CD4-positive, alpha-beta T cell treated with Interleukin-4 for 4 hours (primary cell): ENCODE measurements at regions not wholly inside any gene's neighbourhood (a gene's known extent, or its start where the extent isn't known, plus 50 kb on each side); places are given as distances from the start of the nearest gene placed in this dataset.
"Not testable (repeated sequence)": the region's sequence is repeated elsewhere in the genome, so short reads cannot be mapped to it uniquely, and the experiment has no call there.

Experiments
- DNase-seq: peaks from one replicate; pipeline ENCODE4 v3.0.0-alpha.2; 2020

DNA sequence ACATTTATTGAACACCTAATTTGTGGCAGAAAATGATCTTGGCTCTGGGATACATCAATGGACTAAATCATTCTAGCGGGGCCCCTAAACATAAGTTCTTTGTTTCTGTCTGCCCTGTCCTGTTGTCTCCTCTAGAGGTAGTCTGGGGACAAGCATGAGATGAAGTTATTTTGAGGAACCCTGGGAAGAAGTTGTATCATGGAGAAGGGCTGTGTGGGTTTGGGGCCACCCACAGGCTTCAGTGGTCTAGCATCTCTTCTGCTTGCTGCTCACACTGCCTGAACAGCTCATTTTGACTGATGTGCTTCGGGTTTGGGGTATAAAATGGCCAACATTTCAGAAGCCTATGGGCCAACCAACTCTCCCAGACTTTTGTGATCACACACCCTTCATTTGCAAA lies 50.3 kb upstream of the OSBPL11 start:
- no peak for DNase-seq

DNA sequence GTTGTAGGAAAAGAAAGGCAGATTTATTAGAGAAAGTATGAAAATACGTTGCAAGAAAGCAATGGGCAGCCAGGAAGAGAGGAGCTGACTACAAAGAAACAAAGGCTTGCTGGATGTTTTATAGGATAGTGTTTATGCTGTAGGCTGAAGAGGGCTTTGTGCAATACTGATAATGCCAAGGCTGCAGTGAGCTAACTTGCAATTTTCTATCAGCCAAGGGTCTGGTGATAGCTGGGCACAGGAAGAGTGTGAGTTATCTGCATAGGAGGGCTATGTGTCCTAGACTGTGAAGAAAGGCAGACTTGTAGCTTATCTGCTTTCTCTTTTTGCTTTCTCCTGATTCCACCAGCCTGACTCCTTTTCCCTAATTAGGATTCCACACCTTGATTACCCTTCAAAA lies 51.3 kb upstream of the OSBPL11 start:
- no peak for DNase-seq

- DNase-seq = no peak
These were observed 52.2 kb upstream of the OSBPL11 start for GRCh38 chr3:125647318-125648014.

- no peak for DNase-seq
These were observed 55.9 kb upstream of the OSBPL11 start for GRCh38 chr3:125651244-125651643.

DNA sequence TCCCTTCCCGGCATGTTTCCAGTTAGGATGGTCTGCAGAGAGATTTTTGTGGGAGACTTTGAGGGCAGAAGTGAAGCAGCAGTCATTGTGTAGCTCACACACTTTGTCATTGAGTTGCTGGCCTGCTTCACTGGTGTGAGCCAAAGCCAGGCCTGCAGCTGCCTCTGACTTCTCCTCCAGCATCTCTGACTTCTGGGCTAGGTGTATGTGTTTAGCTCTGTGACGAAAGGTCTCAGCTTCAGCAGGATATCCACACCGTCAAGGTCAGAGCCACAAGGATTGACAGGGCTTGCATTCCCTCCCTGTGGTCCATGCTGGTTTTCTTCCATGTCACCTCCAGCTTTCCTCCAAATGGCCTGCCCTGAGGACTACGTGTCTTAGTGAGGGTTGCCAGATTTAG lies 57.1 kb upstream of the OSBPL11 start:
- no peak for DNase-seq

GRCh38 chr3:125654526-125654925 lies 59.2 kb upstream of the OSBPL11 start:
- DNase-seq = no peak

DNA sequence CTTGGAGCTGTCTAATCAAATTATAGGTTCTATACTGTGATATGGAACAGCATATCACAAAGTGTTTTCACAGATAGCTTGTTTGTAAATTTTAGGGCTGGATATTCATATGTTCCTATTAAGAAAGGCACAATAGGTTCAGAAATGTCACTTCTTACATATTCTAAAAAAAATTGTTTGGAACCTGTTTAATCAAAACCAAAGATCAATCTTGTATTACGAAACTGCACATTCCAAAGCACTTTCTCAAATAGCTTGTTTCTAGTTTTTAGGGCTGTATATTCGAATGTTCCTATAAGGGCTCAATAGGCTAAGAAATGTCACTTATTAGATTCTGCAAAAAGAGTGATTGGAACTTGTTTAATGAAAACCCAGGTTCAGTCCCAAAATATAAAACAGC lies 67.4 kb upstream of the OSBPL11 start:
- no peak for DNase-seq

DNA sequence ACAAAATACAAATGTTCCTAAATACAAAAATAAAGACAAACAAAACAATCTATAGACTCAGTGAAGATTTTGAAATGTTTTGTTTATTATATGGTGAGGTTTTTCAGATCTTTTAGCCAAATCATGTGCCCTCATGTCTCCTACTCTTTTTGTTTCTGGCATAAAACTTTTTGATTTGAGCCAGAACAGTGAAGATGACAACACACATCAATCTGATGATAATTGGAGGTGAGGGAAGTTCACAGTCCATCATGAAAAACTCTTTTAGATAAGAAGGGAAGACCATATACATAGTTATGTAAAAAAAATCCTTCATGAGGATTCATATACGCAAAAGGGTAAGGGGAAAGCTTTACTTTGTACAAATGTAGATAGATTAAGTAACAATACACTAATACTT lies 75.1 kb upstream of the OSBPL11 start:
- DNase-seq = no peak

GRCh38 chr3:125670945-125671344 lies 75.6 kb upstream of the OSBPL11 start:
- peak; percentile 22 for DNase-seq

DNA sequence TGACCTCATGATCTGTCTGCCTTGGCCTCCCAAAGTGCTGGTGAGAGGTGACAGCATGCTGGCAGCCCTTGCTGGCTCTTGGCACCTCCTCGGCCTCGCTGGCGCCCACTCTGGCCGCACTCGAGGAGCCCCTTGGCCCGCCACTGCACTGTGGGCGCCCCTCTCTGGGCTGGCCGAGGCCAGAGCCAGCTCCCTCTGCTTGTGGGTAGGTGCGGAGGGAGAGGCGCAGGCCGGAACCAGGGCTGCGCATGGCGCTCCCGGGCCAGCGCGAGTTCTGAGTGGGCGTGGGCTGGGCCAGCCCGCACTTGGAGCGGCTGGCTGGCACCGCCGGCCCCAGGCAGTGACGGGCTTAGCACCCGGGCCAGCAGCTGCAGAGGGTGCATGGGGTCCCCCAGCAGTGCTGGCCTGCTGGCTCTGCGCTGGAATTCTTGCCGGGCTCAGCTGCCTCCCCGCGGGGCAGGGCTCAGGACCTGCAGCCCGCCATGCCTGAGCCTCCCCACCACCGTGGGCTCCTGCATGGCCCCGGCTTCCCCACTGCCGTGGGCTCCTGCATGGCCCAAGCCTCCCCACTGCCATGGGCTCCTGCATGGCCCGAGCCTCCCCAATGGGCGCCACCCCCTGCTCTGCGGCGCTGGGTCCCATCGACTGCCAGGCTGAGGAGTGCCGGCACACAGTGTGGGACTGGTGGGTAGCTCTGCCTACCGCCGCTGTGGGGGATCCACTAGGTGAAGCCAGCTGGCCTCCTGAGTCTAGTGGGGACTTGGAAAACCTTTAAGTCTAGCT lies 76.4 kb upstream of the OSBPL11 start:
- no peak for DNase-seq

- no peak for DNase-seq
These were observed 80.5 kb upstream of the OSBPL11 start for GRCh38 chr3:125675791-125676190.

GRCh38 chr3:125679258-125679657 lies 84.0 kb upstream of the OSBPL11 start:
- no peak for DNase-seq

DNA sequence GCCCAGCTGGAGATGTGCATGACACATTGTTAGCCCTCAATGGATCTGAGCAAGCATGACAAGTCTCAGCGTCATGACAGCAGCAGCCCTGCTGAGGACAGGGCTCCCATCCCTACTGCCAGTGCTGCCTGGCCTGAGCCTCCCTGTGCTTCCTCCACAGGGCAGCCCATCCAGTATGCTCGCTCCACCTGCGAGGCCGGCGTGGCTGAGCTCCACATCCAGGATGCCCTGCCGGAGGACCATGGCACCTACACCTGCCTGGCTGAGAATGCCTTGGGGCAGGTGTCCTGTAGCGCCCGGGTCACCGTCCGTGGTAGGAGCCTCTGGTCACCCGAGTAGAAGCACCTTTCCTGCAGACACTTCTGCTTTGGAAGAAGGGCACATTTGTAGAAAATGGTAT lies 85.8 kb upstream of the OSBPL11 start:
- DNase-seq = no peak

- not testable (repeated sequence) for DNase-seq
These were observed 86.6 kb upstream of the OSBPL11 start for GRCh38 chr3:125681906-125682305.

DNA sequence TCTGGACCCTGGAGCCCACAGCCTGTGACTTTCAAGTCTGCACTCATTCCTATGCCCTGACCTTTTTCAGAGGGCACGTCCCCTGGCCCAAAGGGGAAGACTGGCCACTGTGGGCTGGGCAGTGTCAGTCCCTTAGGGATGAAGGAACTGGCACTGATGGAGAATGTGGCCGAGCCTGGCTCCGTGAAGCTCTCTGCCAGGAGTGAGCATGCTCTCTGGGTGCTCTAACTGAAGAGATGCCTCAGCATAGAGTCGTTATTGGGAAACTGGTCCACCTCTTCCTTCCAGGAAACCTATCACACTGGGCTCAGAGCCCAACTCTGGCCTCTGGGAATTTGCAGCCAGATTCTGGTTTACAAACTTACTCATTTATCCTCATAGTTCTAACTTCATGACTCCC lies 87.3 kb upstream of the OSBPL11 start:
- DNase-seq = not testable (repeated sequence)

DNA sequence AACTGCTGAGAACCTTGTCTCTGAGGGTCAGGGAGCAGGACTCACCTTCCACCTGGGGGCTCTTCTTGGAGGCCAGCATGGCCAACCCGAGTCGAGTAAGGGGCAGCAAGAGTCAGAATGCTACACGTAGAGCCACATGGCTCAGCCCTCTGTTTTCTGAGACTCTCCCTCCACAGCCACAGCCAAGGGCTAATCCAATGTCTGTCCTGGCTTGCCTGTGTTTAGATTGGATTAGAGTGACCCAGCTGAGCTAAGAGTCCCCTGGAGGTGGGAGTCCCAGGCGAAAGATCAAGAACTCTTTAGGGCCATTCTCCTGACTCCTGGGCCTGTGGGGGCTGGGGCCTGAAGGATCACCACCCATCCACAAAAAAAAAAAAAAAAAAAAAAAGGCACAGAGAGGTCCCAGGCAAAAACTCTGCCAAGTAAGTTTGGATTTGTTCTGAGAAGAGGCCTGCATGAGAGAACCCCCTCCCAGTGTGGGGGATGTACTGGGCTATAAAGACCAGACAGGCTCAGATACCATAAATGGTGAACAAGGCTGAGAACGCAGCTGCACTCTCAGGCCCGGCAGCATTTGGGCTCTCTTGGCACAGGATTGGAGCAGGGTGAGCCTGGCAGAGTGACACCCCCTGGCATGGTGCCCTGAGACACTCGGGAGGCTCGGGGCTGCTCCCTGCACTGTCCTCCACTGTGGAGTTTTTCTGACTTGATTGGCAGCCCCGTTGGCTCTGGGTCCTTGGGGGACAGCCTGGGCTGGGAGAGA lies 88.0 kb upstream of the OSBPL11 start:
- no peak for DNase-seq

- DNase-seq = no peak
These were observed 88.9 kb upstream of the OSBPL11 start for GRCh38 chr3:125684199-125684598.

DNA sequence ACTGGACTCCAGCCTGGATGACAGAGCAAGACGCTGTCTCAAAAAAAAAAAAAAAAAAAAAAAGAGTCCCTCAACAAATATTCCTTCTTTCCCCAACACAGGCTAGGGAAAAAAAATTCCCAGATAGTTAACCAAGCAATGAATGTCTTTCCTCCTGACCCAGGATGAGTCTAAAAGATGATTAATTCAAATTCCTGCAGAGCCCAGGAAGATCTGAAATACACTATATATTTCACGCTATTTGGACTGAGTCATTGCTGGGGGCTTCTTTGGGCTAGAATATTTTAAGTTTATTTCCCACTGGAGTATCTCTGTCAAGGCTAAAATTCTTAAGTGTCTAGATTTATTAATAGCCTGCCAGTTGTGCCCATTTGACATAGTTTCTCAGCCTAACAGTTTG lies 90.4 kb upstream of the OSBPL11 start:
- not testable (repeated sequence) for DNase-seq

GRCh38 chr3:125692361-125692760 lies 97.1 kb upstream of the OSBPL11 start:
- no peak for DNase-seq

DNA sequence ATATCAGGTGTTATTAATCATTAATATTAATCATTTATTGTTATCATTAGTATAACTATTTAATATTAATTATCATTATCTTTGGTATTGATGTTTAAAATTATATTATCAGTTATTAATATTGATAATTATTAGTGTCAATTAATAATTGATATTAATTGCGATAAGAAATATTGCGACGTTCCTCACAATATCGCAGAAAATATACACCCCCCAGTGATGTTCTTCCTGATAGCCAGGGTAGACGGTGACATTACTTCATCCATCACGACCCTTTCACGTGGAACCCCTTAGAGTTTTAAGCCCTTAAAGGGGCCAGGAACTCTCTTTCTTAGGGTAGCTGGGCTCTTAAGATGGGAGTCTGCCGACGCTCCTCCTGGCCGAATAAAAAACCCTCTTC lies 98.6 kb upstream of the OSBPL11 start:
- DNase-seq = no peak

DNA sequence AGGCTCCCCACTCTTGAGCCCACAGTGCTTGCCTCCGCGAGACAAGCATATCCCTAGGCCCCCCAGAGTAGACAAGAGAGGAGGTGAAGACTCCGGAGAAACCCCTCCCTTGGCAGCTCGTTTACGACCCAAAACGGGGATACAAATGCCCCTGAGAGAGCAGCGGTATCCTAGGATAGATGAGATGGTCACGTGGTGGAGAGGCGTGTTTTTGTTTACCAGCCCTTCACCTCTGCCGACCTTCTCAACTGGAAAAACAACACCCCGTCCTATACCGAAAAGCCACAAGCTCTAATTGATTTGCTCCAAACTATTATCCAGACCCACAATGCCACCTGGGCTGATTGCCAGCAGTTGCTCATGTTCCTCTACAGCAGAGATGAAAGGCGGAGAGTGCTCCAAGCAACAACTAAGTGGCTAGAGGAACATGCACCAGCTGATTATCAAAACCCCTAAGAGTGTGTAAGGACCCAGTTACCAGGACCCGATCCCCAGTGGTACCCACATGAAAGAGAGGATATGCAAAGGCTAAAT lies 99.5 kb upstream of the OSBPL11 start:
- no peak for DNase-seq

- DNase-seq = no peak
These were observed 100.4 kb upstream of the OSBPL11 start for GRCh38 chr3:125695688-125696087.

- DNase-seq = not testable (repeated sequence)
These were observed 101.8 kb upstream of the OSBPL11 start for GRCh38 chr3:125697126-125697525.
